Prostate gland (tissue), 2 donors: ENCODE measurements at regions not wholly inside any gene's neighbourhood (a gene's known extent, or its start where the extent isn't known, plus 50 kb on each side); places are given as distances from the start of the nearest gene placed in this dataset.

Source experiments
- DNase-seq: peaks from one replicate; pipeline ENCODE4 v3.0.0-alpha.2; 2019; ENCODE audit warnings: low spot score
- H3K27ac ChIP-seq, 2 donors: fragments of 200-600 bp; sonication (generic); 2 replicates each; pipeline ENCODE4 v1.5.1; 2017 to 2019
- H3K27me3 ChIP-seq: fragments of 200-600 bp; sonication (generic); replicated peaks from 2 replicates; pipeline ENCODE4 v1.5.1; 2019; ENCODE audit not compliant: insufficient read depth
- H3K36me3 ChIP-seq, 2 donors: fragments of 200-600 bp; sonication (generic); 1 replicate in 1 of 2; 2 replicates in 1 of 2; pipeline versions ENCODE4 v1.5.1 to v1.8.1; 2017 to 2019
- H3K4me1 ChIP-seq: fragments of 200-600 bp; sonication (generic); replicated peaks from 2 replicates; pipeline ENCODE4 v1.5.1; 2019
- H3K4me3 ChIP-seq, 2 donors: fragments of 200-600 bp; sonication (generic); 2 replicates each; pipeline ENCODE4 v1.5.1; 2017 to 2019
- H3K9me3 ChIP-seq: fragments of 200-600 bp; sonication (generic); 2 replicates; pipeline ENCODE4 v1.5.1; 2017
- CTCF ChIP-seq, 4 experiments: fragments of 200-600 bp in 2 of 4; fragments of 450-650 bp in 2 of 4; sonication (generic) in 2 of 4; IDR thresholded peaks; 1 replicate in 3 of 4; 2 replicates in 1 of 4; pipeline ENCODE4 v1.5.1; 2016 to 2019; ENCODE audit warnings: antibody characterized with exemption in 4 of 4, mild to moderate bottlenecking in 2 of 4, moderate library complexity in 2 of 4
- POLR2A ChIP-seq: fragments of 450-650 bp; IDR thresholded peaks from one replicate; pipeline ENCODE4 v1.6.1; 2016; ENCODE audit warnings: antibody characterized with exemption, mild to moderate bottlenecking
- POLR2AphosphoS5 ChIP-seq: sonication (generic); formaldehyde crosslinking; IDR thresholded peaks from one replicate; pipeline ENCODE4 v1.6.1; 2017; ENCODE audit warnings: antibody characterized with exemption
- WGBS: methylation state at CpG from one replicate; pipeline ENCODE4 v1.1.5; 2018; 5-methylcytosine and 5-hydroxymethylcytosine counted together
- intact Hi-C: fragments of 100-400 bp; cut with DNase I; formaldehyde crosslinking; loops from one replicate; pipeline ENCODE4 v1.14.2; 2022

- H3K36me3 ChIP-seq = no peaks in the 10 kb centered on the region
- WGBS = 90% methylated on average over 1 of the region's 1 CpG
- no peaks in the 10 kb centered on the region for H3K4me1 ChIP-seq
- no peak for DNase-seq
- H3K27me3 ChIP-seq = no peaks in the 10 kb centered on the region
- intact Hi-C loops = no loop called here
- H3K27ac ChIP-seq = no peak overlapping the region
- H3K4me3 ChIP-seq = no peak overlapping the region
- TF ChIP-seq POLR2A (no peak), POLR2AphosphoS5 (no peak), CTCF (IDR thresholded peaks at IDR 0.05) (no peak)
- H3K9me3 ChIP-seq = no peaks in the 10 kb centered on the region
These were observed 62.1 kb upstream of the RNU6-1 start for GRCh38 chr15:67901922-67902321.

GRCh38 chr15:67902579-67903009, 62.7 kb upstream of the RNU6-1 start:
- intact Hi-C loops = no loop called here
- Histone ChIP-seq H3K4me1 (no peaks in the 10 kb centered on the region), H3K4me3 (no peak overlapping the region), H3K9me3 (no peaks in the 10 kb centered on the region), H3K27ac (no peak overlapping the region), H3K36me3 (no peaks in the 10 kb centered on the region), H3K27me3 (no peaks in the 10 kb centered on the region)
- no peak for DNase-seq
- TF ChIP-seq CTCF (IDR thresholded peaks at IDR 0.05) (no peak), POLR2AphosphoS5 (no peak), POLR2A (no peak)
- WGBS = 89% methylated on average over 9 of the region's 9 CpGs

GRCh38 chr15:67903708-67904107, 63.9 kb upstream of the RNU6-1 start:
- Histone ChIP-seq H3K4me1 (no peaks in the 10 kb centered on the region), H3K9me3 (no peaks in the 10 kb centered on the region), H3K27me3 (no peaks in the 10 kb centered on the region), H3K27ac (no peak overlapping the region), H3K4me3 (no peak overlapping the region), H3K36me3 (no peaks in the 10 kb centered on the region)
- intact Hi-C loops = no loop called here
- TF ChIP-seq POLR2AphosphoS5 = no peak
- no peak for TF ChIP-seq POLR2A
- TF ChIP-seq CTCF (IDR thresholded peaks at IDR 0.05) = no peak
- DNase-seq = no peak

- H3K27ac ChIP-seq = no peak overlapping the region
- no peaks in the 10 kb centered on the region for H3K27me3 ChIP-seq
- intact Hi-C loops = no loop called here
- TF ChIP-seq CTCF (IDR thresholded peaks at IDR 0.05) (no peak), POLR2AphosphoS5 (no peak), POLR2A (no peak)
- H3K4me3 ChIP-seq = no peak overlapping the region
- WGBS = 96% methylated on average over 1 of the region's 1 CpG
- no peak for DNase-seq
- no peaks in the 10 kb centered on the region for H3K4me1 ChIP-seq
- H3K36me3 ChIP-seq = no peaks in the 10 kb centered on the region
- H3K9me3 ChIP-seq = no peaks in the 10 kb centered on the region
These were observed 65.8 kb upstream of the RNU6-1 start for GRCh38 chr15:67905628-67906027.

GRCh38 chr15:67906382-67906781, 66.5 kb upstream of the RNU6-1 start:
- intact Hi-C loops = no loop called here
- Histone ChIP-seq H3K27ac (no peak overlapping the region), H3K27me3 (no peaks in the 10 kb centered on the region), H3K36me3 (no peaks in the 10 kb centered on the region), H3K9me3 (no peaks in the 10 kb centered on the region), H3K4me3 (no peak overlapping the region), H3K4me1 (no peaks in the 10 kb centered on the region)
- TF ChIP-seq CTCF (IDR thresholded peaks at IDR 0.05) = peak in 1 of 4 experiments; percentile 9
- no peak for TF ChIP-seq POLR2AphosphoS5
- no peak for DNase-seq
